NCI-H82 treated with DMSO at 0.1 percent for 48 hours (cell line): ENCODE measurements at regions not wholly inside any gene's neighbourhood (a gene's known extent, or its start where the extent isn't known, plus 50 kb on each side); places are given as distances from the start of the nearest gene placed in this dataset.

Source experiments
- DNase-seq: peaks from one replicate; lab custom pipeline; 2025; ENCODE audit not compliant: unreplicated experiment; lab: John Stamatoyannopoulos, UW

GRCh38 chr4:1499465-1499864 is 93.2 kb upstream of the NKX1-1 start:
- no peak for DNase-seq

- no peak for DNase-seq
Observed at GRCh38 chr4:1497189-1497801, 91.1 kb upstream of the NKX1-1 start.

GRCh38 chr4:1496116-1496642 is 89.9 kb upstream of the NKX1-1 start:
- no peak for DNase-seq

GRCh38 chr4:1495416-1496115 is 89.3 kb upstream of the NKX1-1 start:
- no peak for DNase-seq

- no peak for DNase-seq
Observed at GRCh38 chr4:1494416-1495315, 88.4 kb upstream of the NKX1-1 start.

GRCh38 chr4:1493540-1494287 is 87.5 kb upstream of the NKX1-1 start:
- no peak for DNase-seq

- peak; percentile 82 for DNase-seq
Observed at GRCh38 chr4:1492651-1493539, 86.7 kb upstream of the NKX1-1 start.

GRCh38 chr4:1492142-1492457 is 85.9 kb upstream of the NKX1-1 start:
- DNase-seq = no peak

- DNase-seq = no peak
Observed at GRCh38 chr4:1491328-1492141, 85.3 kb upstream of the NKX1-1 start.

GRCh38 chr4:1490654-1491327 is 84.5 kb upstream of the NKX1-1 start:
- DNase-seq = no peak

- no peak for DNase-seq
Observed at GRCh38 chr4:1490011-1490653, 83.9 kb upstream of the NKX1-1 start.

GRCh38 chr4:1489639-1489995 is 83.4 kb upstream of the NKX1-1 start:
- no peak for DNase-seq

GRCh38 chr4:1488831-1489638 is 82.8 kb upstream of the NKX1-1 start:
- DNase-seq = no peak

- no peak for DNase-seq
Observed at GRCh38 chr4:1488357-1488756, 82.1 kb upstream of the NKX1-1 start.

- no peak for DNase-seq
Observed at GRCh38 chr4:1487761-1488160, 81.5 kb upstream of the NKX1-1 start.

GRCh38 chr4:1487106-1487505 is 80.9 kb upstream of the NKX1-1 start:
- DNase-seq = no peak

GRCh38 chr4:1485280-1485679 is 79.0 kb upstream of the NKX1-1 start:
- no peak for DNase-seq
